ENCODE measurements at regions not wholly inside any gene's neighbourhood (a gene's known extent, or its start where the extent isn't known, plus 50 kb on each side); places are given as distances from the start of the nearest gene placed in this dataset.

DNA sequence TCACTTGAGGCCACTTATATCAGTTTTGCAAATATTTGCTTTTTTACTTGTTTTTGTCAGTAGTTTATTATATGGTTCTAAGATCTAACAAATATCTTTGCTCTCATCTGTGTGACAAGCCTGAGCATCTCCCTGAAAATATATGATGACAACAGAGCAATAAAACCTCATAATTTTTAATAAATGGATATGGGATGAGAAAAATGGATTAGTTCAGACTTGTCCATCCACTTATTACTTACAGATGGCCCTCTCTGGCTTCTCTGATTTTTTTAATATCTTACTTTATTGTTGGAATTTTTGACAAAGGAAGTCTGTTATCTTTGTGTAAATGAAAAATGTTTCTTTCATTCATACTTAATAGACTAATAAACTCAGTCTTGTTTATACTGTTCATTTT is 491.4 kb upstream of the RAG2 start:
- no peaks in the 10 kb centered on the region for H4K20me1 ChIP-seq (ENCODE audit: insufficient read depth)
- intact Hi-C loops (cut with micrococcal nuclease): no loop called here
- no peak overlapping the region for H3K4me2 ChIP-seq (ENCODE audit: low read length)
- H3K27me3 ChIP-seq (ENCODE audit: insufficient read depth, low read length): no peaks in the 10 kb centered on the region
- ChIA-PET CTCF (no interaction called here), POLR2A (no interaction called here), RAD21 (ENCODE audit: low non-redundant PET in 1 of 2, low total read pairs in 2 of 2, uncharacterized antibody in 2 of 2, unreplicated experiment in 2 of 2) (no interaction called here)
- H3K9me3 ChIP-seq (ENCODE audit: control insufficient read depth in 1 of 2, insufficient read depth in 1 of 2, low read depth in 1 of 2, low read length in 2 of 2): peaks cover 6 to 14% of the 10 kb centered on the region in 2 experiments; a peak in 2 of 4 replicates
- H3K9ac ChIP-seq (ENCODE audit: low read length): no peak overlapping the region
- H3K79me2 ChIP-seq (ENCODE audit: insufficient read depth, low read length): no peaks in the 10 kb centered on the region
- TF ChIP-seq SRF (IDR thresholded peaks at IDR 0.05; ENCODE audit: low read depth) (no peak), POLR2A (IDR thresholded peaks at IDR 0.05; ENCODE audit: borderline replicate concordance, extremely low read depth, insufficient read depth, insufficient read length) (no peak), JUND (IDR thresholded peaks at IDR 0.05) (no peak), REST (IDR thresholded peaks at IDR 0.05; ENCODE audit: low read depth) (no peak)
- TF ChIP-seq, protein P1, sequence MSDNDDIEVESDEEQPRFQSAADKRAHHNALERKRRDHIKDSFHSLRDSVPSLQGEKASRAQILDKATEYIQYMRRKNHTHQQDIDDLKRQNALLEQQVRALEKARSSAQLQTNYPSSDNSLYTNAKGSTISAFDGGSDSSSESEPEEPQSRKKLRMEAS (IDR thresholded peaks at IDR 0.05): no peak
- H3K36me3 ChIP-seq (ENCODE audit: control insufficient read depth in 1 of 2, insufficient read depth in 2 of 2, low read length in 2 of 2): no peaks in the 10 kb centered on the region
- no peak overlapping the region for H3K27ac ChIP-seq (ENCODE audit: low read depth, low read length)
- H3K9me2 ChIP-seq (ENCODE audit: insufficient read depth): no peaks in the 10 kb centered on the region
- H2AFZ ChIP-seq (ENCODE audit: low read depth, low read length, poor library complexity, severe bottlenecking): no peak overlapping the region
- H3K4me3 ChIP-seq (replicated peaks in 1 of 2; ENCODE audit: low read depth in 1 of 2, low read length in 2 of 2): no peak overlapping the region
- BruUV-seq (replicated peaks): no TSS peak
- ATAC-seq: no peak
- DNase-seq (ENCODE audit: low read depth, low spot score): no peak
- no peaks in the 10 kb centered on the region for H3K4me1 ChIP-seq (ENCODE audit: control insufficient read depth in 1 of 2, insufficient read depth in 2 of 2, low read length in 2 of 2)

GRCh38 chr11:37088573-37088910 is 490.5 kb upstream of the RAG2 start:
- DNase-seq (ENCODE audit: low read depth, low spot score) (no peak), ATAC-seq (no peak)
- RAD21 ChIA-PET (ENCODE audit: low non-redundant PET in 1 of 2, low total read pairs in 2 of 2, uncharacterized antibody in 2 of 2, unreplicated experiment in 2 of 2): no interaction called here
- H3K4me1 ChIP-seq (ENCODE audit: control insufficient read depth in 1 of 2, insufficient read depth in 2 of 2, low read length in 2 of 2): no peaks in the 10 kb centered on the region
- H4K20me1 ChIP-seq (ENCODE audit: insufficient read depth): no peaks in the 10 kb centered on the region
- CTCF ChIA-PET: no interaction called here
- no peaks in the 10 kb centered on the region for H3K79me2 ChIP-seq (ENCODE audit: insufficient read depth, low read length)
- H3K27ac ChIP-seq (ENCODE audit: low read depth, low read length): no peak overlapping the region
- POLR2A ChIA-PET: no interaction called here
- H3K4me3 ChIP-seq (replicated peaks in 1 of 2; ENCODE audit: low read depth in 1 of 2, low read length in 2 of 2): no peak overlapping the region
- H3K36me3 ChIP-seq (ENCODE audit: control insufficient read depth in 1 of 2, insufficient read depth in 2 of 2, low read length in 2 of 2): no peaks in the 10 kb centered on the region
- peaks cover 12 to 14% of the 10 kb centered on the region in 2 experiments; a peak in 2 of 4 replicates for H3K9me3 ChIP-seq (ENCODE audit: control insufficient read depth in 1 of 2, insufficient read depth in 1 of 2, low read depth in 1 of 2, low read length in 2 of 2)
- no TSS peak for BruUV-seq (replicated peaks)
- H2AFZ ChIP-seq (ENCODE audit: low read depth, low read length, poor library complexity, severe bottlenecking): no peak overlapping the region
- no peaks in the 10 kb centered on the region for H3K9me2 ChIP-seq (ENCODE audit: insufficient read depth)
- no peaks in the 10 kb centered on the region for H3K27me3 ChIP-seq (ENCODE audit: insufficient read depth, low read length)
- H3K4me2 ChIP-seq (ENCODE audit: low read length): no peak overlapping the region
- intact Hi-C loops (cut with micrococcal nuclease): no loop called here
- TF ChIP-seq EZH2 (IDR thresholded peaks at IDR 0.05) (no peak), EZH2phosphoT487 (IDR thresholded peaks at IDR 0.05; ENCODE audit: borderline replicate concordance) (no peak), ZFX (IDR thresholded peaks at IDR 0.05) (no peak), POLR2AphosphoS5 (IDR thresholded peaks at IDR 0.05; ENCODE audit: low read depth, low read length) (no peak), REST (IDR thresholded peaks at IDR 0.05; ENCODE audit: low read depth) (no peak), YY1 (IDR thresholded peaks at IDR 0.05; ENCODE audit: extremely low read depth, insufficient replicate concordance, low read depth, low read length) (no peak), JUND (IDR thresholded peaks at IDR 0.05) (no peak), TCF7L2 (IDR thresholded peaks at IDR 0.05; ENCODE audit: borderline replicate concordance, extremely low read depth, insufficient read depth, insufficient read length) (no peak), ZNF274 (IDR thresholded peaks at IDR 0.05; ENCODE audit: low read depth, low read length) (no peak)
- TF ChIP-seq, protein P2, sequence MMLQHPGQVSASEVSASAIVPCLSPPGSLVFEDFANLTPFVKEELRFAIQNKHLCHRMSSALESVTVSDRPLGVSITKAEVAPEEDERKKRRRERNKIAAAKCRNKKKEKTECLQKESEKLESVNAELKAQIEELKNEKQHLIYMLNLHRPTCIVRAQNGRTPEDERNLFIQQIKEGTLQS (IDR thresholded peaks at IDR 0.05): no peak
- H3K9ac ChIP-seq (ENCODE audit: low read length): no peak overlapping the region
